ENCODE measurements at regions not wholly inside any gene's neighbourhood (a gene's known extent, or its start where the extent isn't known, plus 50 kb on each side); places are given as distances from the start of the nearest gene placed in this dataset.

DNA sequence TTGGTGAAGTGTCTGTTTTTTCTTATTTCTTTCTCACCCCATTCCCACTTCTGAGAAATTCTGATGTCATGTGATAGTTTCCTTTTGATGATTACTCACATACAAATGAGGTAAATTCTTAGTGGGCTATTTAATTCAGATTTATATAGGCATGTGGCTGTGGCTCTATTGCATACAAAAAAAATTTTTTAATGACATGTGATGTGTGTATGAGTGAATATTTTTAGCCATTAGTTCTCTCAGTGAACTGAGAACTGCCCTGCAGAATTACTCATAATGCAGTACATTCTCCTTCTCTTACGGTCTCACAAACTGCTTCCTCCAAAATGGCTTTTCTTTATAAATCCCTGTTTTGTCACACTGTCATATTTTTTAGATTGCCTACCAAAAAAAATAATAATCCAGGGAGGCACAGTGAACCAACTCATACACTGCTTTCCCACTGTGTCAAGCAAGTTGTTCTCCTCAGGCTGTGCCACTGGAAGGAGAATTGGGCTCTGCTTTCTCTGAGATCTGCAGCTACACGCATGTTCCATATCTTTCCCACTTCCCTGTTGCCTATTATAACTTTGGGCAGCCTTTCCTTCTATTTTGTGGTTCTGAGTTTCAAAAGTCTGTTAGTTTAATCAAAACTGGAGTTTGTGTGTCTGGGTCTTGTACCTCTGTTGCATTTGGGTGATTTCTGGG is 415.7 kb upstream of the THBS1 start:
- no peak for DNase-seq

DNA sequence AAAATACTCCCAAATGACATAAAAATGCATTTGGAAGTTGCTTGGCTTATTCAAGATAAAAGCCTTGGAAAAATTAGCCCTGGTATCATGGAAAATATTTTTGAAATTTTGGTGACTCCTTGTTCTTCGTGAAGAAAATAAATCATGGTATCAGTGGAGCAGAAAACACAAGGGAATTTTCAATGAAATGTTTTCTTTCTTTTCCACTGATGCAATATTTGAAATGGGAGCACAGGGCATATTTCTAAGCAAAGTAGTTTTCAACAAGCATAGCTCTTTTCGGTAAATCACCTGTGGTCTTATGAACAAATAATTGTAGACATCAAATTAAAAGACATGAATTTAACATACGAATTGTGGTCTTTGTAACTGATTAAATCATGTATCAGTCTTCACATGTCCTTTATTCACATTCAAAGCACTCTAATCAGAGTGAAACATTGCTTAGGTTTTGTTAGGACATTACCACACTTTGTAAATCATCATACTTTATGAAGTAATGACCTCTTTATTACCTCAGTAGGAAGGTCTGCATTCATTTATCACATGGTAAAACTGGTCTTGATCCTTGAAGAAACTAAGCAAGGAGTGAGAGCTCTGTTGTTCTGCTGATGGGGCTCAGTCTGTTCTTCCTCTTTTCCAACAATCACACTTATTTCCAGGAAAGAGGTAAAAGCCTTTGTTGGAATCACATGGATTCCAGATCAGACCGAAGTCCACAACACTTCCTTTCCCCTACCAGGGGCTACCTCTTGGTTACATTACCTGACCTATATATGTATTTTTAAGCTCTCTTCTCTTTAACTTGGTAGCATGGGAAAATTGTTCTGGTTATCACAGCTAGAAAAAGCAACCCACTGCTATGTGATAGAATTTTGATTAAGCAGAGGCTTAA is 413.5 kb upstream of the THBS1 start:
- DNase-seq = no peak

DNA sequence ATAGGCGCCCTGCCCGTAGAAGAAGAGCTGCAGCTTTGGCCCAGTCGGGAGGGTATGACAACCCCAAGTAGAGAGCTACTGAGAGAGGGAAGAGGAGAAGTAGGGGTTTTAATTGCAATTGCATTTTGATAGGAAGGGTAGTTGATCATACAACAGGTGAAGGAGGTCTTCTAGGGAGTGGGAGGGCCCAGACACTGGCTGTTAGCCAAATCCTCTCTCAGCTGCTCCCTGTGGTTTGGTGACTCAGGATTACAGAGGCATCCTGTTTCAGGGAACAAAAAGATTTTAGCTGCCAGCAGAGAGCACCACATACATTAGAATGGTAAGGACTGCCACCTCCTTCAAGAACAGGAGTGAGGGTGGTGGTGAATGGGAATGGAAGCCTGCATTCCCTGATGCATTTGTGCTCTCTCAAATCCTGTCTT is 408.9 kb upstream of the THBS1 start:
- DNase-seq = peak; percentile 26

DNA sequence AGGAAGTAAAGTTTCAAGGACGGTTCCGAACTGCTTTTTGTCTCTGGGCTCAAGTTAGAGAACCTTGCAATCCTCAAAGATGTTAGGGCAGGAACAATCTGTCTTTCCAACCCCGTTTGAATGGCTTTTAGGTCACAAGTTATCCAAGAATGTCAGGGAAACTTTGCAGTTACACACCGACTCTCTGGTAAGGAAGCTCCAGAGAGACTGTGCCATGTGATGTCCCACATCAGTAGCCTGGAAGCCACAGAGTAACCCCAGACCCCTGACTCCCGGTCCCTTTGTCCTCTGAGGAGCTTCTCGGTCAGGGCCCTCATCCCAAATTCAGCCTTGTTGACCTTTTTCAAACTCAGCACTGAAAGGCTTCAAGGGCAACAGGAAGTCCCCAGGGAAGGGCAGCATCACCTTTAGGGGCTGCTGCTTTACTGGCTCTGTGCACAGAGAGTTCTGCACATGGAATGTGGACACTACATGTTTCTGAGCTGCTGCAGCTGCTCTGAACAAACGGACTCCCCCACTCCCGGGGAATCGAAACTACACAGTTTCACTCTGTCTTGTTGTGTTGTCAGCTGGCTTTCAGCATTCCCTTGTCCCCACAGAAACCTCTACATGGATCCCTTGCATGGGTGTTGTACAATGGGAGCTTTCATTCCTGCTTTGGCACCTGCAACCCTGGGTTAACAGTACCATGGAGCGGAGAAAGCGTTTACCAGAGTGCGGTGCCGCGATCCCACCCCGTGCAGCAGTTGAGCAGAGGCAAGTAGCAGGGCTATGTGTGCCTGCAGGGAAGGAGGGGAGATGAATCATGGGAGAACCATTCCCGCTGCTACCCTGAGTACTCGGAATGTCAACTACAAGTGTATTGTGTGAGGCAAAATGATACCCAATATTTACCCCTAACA is 408.2 kb upstream of the THBS1 start:
- no peak for DNase-seq

DNA sequence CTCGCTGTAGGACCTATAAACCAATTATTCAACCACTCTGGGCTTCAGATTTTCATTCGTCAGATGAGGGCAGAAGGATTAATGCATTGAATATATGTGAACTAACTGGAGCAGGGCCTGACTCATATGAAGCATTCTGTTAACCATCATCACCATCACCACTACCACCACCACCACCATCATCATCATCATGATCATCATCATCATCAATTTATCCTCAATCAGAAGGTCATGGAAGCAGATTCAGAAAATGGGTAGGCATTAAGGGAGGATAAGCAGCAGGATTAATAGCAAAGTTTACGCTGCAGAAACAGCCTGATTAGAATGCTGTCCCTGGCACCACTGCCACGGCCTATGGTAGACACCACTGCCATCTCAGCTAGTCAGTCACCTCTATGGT is 407.5 kb upstream of the THBS1 start:
- DNase-seq = no peak

DNA sequence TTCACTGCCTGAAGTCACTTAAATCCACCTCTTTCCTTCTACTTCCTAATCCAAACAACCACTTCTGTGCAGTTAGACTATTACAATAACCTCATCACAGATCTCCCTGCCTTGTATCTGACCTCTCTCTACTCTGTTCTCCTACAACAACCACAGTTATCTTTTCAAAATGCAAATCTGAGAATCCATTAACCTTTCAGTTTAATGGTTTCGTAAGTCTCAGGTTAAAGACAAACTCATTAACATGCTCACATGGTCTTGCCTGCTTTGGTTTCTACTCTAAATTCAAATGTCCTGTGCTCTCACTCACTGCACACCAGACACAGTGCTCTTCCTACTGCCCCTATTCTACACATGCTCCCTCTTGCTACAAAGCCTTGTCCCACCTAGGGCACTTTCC is 406.5 kb upstream of the THBS1 start:
- no peak for DNase-seq

DNA sequence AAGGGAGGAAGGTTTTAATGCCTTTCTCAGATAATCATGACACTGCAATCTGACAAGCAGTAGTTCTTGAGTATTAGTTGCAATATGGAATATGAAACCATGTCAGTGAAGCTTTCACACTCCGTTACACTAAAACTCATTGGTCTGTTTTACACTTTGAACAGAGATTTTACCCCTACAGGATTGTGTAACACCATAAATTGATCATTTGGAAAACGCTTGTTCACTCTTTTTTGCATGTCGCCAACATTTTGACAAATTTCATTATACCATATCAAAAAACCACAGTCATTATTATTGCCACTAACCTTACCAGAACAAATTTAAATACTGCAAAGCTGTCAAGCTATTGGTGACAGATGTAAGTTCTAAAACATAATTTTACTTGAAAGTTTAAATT is 404.8 kb upstream of the THBS1 start:
- DNase-seq = no peak

DNA sequence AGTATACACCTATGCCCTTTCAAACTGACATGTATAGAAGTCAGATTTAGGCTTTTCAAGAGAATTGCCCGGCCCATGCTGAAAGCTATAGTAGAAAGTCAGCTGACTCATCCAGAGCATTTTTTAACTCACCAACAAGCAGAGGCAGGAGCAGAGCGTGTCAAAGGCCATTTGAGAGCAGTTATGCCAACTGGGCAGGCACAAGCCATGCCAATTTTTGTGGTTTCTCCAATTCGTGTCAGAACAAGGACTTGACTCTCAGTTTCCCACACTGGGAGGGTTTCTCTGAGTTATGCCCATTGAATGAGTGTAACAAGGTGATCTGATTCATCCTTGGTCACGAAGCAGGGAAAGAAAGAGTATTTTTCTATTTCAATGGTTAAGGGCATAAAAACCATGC is 403.3 kb upstream of the THBS1 start:
- no peak for DNase-seq

DNA sequence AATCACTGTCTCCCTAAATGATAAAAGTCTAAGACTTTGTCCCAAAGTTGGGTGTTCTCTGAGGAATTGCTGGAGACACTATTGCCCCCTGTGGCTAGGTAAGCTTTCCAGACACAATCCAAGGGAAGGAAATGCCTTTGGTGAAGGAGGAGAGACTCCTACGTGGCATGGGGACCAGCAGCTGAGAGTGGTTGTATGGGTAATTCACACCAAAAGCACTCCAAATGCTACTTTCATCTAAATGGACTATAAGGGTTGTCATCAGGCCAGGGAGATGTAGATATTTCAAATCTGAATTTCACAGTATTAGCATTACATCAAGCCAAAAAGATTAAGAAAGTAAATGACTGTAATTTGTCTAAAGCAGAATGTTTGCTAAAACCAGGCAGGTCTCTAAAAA is 400.8 kb upstream of the THBS1 start:
- DNase-seq = no peak

DNA sequence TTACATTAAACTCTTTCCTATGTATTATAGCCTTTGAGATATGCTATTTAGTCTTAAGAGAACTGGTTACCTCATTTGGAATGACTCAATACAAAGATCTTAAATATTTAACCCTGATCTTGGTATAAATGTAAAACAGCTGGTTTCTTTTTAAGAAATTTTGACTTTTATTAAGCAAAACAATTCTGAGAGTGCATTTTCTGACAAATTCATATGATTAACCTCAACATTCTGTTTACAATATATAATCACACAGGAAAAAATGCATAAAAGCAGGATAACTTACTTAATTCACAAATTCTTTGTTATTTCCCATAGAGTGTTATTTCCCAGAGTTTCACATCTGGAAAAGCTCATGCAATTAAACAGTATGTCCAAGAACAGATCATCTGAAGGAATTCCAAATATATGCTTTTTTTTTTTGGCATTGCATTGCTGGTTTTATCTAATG is 400.4 kb upstream of the THBS1 start:
- DNase-seq = no peak

DNA sequence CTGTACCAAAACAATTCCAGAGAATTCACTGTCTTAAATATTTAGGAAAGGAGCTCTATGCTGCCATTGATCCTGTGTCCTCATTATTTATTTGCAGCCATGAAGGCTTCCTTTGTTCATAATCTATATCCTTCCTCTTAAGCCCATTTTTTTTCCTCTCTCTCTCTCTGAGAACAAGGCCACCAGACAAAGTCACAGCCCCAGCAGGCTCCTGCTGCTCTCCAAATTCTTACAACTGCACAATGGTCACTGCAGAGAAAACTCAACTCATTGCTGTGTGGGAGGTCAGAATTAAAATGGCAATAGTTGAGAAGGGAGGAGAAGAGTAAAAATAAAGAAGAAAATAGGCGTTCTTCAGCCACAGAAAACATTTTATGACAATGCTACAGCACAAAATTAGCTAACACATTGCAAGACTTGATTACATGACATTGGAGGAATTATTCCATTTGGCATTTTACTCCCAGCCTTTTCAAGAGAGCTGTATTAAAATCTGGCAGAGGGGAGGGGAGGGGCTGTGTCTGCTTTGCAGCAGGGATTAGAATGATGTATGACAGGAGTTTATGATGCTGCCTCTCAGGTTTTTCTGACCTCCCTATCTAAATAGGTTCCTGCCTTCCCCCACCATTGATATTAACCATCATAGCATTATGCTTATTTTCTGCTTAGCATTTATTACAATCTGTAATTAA is 399.7 kb upstream of the THBS1 start:
- DNase-seq = no peak

DNA sequence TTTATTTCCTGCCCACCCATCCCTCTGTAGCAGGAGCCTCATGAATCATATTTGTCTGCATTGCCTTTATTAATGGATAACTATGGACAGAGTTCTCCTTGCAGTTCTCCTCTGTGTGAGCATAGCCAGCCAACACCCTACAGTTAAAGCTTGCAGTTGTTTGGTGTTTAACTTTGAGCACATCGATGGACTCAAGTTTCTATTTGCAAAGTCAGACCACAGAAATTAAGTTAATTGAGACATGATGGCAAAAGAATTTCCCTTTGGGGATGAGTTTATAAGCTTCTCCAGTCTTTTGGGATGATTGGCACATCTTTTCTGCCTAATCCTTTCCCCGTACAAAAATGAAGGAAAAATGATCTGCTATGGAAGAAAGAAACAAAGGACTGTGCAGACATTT is 398.9 kb upstream of the THBS1 start:
- no peak for DNase-seq

DNA sequence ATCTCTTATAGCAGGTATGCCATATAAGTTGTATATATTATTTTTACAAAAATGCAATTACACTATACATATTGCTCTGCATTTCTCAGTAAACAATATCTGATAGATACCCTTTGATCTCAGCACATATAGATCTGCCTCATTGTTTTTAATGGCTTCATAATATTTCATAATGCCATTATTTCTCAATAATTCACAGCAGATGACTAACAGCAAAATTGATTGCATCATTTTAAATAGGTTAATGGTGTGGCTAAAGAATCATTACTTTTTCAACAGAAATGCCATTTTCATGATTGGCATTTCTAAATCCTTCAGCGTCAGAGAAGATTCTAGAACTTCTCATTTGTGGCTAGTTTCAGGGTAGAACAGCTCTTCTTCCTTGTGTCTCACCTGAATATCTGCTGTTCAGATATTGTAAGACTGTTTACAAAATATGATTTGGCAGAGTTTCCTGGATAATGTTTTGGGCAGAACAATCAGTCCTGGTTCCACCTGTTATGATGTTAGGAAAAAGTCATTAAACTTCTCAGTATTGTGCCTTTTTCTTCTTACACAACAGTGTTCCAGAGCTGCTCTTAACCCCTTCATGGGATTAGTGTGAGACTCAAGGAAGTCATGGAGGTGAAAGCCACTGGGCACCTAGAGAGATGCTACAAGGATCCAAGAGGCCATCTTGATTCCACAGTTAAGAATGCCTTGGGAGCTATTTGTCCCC is 397.6 kb upstream of the THBS1 start:
- no peak for DNase-seq

DNA sequence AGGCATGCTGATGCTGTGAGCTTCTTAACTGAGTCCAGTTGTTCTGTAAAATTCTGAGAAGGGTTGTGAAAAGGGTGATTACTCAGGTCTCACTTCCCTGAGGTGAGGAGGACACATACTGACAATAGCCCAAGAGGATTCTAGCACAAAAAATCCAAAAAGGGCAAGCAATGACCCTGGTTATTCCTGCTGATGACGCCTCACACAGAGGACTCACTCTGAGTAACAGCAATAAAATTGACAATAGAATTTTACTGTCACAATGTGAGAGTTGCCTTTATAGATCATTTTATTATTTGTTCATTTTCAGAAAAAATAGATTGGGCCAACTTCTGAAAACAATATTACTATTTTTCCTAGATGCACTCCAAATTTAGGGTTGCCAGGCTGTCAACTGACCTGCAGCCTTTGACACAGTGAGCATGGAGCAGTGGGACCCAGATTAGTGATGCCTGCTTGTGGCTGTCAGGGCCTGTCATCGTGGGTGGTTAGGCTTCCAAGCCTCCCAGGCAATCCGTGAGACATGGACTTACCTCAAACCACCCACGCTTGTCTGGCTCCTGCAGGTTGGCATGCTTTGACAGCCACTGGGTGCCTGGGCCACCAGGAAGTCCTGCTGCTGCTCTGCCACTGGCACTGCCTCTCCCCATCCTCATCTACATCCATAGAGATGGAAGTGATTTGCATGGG is 396.0 kb upstream of the THBS1 start:
- no peak for DNase-seq

DNA sequence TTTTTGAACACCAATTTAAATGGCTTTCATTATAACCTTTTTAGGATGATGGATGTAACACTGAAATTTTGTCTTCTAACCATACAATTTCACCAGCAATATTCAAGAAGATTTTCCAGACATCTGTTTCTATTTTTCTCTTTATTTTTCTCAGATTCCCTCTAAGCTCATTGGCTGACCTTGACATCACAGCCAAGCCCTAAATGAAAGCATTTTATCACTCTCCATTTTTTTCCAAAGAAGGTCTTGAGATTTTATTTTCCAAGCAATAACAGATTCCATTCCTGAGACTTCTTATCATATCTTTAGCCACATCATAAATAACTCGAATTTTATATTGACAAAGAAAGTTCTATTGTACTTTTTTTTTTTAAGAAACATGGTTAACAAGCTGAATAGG is 392.6 kb upstream of the THBS1 start:
- DNase-seq = no peak

DNA sequence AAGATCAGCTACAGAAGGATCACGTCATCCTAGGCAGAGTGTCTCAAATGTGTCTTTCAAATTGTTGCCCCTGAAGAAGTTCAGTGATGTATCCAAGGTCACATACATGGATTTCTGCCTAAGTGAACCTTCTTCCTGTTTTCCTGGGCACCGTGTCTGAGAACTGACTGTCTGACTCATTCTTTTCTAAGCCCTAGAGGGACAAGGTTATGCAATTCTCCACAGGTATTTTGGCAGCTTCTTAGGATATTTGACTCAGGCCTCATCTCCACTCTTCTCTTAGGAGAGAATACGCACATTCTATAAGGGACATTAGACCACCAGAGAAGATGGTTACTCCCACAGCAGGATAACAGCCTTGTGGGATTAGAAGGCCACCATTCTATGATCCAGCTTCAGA is 391.9 kb upstream of the THBS1 start:
- DNase-seq = no peak

DNA sequence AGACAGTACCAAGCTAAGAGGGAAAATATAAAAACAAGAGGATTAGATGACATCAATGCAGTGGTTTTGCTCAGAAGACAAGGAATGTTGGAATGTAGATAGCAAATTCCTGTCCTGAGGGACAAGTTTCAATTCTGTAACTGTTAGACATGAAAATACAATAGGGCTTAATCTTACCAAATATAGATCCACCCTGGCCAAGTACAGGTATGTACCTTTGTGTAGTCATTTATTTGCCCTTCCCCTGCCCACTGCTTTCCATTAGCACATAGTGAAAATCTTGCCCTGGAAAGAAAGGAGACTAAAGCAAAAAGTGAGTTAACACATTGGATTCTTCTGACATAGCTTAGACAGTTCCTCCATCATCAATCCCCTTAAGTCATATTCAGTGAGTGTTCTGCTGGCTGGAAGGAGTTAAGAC is 389.0 kb upstream of the THBS1 start:
- DNase-seq = no peak

DNA sequence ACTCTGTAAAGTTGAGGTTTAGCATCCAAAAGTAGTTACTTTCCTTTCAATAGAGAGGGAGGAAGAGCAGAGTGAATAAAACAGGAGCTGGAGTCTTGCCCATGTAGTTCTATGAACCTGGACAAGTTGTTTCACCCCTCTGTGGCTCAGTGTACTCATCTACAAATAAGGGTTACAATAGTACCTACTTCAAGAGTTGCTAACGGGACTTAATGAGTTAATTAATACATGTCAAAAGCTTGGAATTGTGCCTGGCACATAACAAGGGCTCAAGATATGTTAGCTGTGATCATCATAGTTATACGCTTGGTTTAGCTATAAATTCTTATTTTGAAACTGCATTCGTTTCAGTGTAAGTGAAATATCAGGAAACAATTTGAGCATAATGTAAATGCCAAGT is 388.5 kb upstream of the THBS1 start:
- DNase-seq = no peak

DNA sequence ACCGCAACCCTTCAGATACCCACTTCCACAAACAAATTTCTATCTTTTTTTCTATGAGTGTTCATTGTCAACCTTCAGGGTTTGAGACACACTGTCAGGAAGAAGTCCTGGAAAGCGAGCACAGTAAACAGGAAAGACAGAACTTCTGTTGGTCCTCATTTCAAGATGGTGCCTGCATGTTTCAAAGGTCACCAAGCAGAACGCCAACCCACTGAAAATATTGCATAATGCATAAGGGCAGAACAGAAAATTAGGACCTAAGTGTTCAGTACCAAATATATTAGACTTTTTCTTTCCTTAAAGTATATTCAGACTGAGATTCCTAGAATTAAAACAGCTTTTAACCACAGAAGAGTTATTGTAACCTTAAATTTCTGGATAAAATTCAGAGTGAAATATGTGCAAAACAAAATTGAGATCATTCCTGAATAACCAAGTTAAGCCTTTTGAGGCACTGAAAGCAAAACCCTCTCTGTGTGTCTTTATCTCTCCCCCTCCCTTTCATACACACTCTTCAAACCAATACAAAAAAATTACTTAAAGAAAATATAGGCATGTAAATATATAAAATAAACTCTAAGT is 387.8 kb upstream of the THBS1 start:
- DNase-seq = no peak

DNA sequence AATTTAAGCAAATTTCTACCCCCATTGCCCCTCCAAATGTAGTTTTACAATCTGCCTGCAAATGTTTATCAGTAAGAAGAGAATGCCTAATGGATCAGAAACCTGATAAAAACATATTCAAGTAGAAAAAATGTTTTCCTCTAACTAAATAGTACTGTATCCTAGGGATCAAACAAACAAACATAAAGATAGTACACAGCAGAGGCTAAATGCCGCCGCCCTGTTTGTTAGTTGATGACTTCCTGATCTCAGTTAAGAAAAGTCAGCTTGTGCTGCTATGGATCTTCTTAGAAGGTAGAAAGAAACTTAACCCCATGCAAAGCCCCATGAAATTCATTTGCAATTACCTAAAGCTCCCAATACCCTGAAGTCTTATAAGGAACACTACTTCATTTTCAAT is 387.3 kb upstream of the THBS1 start:
- DNase-seq = no peak
